ENCODE measurements at regions not wholly inside any gene's neighbourhood (a gene's known extent, or its start where the extent isn't known, plus 50 kb on each side); places are given as distances from the start of the nearest gene placed in this dataset.
"Not testable (repeated sequence)": the region's sequence is repeated elsewhere in the genome, so short reads cannot be mapped to it uniquely, and the experiment has no call there.

- no peak for DNase-seq
These were observed 1411.0 kb upstream of the WWC1 start for GRCh38 chr5:166880456-166880855.

- DNase-seq, result no peak
These were observed 1409.6 kb upstream of the WWC1 start for GRCh38 chr5:166881802-166882201.

DNA sequence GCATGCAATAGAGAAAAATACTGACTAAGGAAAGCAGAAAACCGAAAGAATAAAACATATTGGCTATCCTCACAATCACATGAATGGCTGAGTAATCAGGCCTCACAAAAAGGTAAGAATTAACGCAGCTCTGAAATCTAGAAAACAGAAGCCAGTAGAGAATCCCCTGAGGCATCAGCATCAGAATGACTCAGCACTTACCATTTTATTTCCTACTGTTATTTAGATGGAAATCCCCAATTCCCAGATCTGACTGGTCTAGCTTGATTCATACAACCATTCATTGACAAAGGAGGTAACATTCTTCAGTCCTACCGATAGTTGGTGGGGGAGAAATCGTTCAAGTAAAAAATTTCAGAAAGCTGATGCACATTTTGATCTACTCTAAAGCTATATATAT, 1408.4 kb upstream of the WWC1 start:
- peak; percentile 8 for DNase-seq

GRCh38 chr5:166898166-166898565, 1393.3 kb upstream of the WWC1 start:
- no peak for DNase-seq

DNA sequence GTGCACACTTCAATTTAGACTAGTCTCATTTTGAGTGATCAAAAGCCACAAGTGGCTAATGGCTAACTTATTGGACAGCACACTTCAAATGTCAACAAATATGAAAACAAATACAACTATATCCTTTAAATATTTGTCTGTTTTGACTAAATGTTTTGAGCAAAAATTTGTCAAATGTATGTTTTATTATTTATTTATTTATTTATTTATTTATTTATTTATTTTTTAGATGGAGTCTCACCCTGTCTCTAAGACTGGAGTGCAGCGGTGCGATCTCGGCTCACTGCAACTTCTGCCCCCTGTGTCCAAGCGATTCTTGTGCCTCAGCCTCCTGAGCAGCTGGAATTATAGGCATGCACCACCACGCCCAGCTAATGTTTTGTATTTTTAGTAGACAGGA, 1392.1 kb upstream of the WWC1 start:
- no peak for DNase-seq

DNA sequence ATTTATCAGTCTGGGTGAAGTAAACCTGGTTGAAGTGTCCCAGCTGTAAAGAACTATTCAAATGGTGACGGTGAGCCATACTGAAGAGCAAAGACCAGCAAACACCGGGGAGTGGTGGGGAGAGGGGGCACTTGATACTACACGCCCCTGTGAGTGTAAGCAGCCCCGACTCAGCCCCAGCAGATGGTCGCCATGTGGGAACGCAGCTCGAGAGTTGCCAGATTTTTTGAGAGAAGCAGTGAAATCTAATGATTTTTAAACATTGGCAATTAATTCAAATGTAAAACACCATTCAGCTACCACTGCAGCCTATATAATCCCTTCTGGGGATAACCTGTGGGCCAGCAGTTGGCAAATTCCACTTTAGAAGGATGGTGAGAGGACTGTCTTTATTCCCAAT, 1386.9 kb upstream of the WWC1 start:
- DNase-seq, result no peak

DNA sequence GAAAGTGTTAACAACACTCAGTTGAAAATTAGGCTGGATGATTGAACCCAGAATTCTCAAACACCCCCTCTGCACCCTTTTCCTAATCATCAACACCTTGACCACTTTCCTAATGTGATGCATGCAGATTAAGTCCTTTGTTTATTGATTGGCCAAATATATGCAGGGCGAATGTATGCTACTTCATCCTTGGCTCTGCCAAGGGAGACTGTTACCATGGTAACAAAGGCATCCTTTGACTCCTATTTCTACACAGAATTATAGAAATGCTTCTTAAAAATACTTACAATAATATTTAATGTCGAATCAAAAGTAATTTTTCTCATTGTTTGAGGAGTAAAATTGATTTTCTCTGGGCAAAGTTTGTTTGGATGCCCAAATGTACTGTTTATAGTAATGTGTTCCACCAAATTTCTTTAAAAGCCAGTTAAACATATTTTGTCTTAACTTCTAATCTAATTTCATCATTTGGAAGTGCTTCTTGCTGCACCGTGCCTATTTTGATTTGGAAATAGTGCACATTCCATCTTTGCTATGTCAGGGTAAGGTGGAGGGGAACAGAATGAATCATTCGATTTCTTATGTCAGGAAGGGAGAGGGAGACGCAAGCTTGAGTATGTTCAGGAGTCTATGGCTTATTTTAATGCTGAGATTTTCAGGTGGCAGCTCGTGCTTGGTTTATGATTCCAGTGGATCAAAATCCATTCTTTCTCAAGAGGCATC, 1384.3 kb upstream of the WWC1 start:
- DNase-seq, result no peak

- no peak for DNase-seq
These were observed 1382.4 kb upstream of the WWC1 start for GRCh38 chr5:166909040-166909439.

GRCh38 chr5:166909926-166910325, 1381.5 kb upstream of the WWC1 start:
- no peak for DNase-seq

DNA sequence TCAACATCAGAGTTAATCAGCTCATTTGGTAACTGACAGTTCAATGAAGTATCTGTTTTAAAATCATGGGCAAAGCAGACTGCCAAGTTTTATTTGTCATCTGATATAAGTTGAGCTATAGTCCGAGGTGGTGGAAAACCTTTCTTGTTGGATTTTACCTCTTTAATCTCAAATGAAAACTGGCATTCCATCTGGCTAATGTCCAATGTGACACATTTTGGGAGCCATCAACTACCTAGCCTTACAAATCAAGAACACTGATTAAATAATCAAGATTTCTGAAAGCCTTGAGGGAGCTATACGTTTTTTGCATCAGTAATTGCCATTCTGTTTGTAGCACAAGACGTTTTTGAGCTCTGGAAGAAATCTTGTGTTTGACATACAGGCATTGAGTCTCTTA, 1380.5 kb upstream of the WWC1 start:
- DNase-seq, result no peak

DNA sequence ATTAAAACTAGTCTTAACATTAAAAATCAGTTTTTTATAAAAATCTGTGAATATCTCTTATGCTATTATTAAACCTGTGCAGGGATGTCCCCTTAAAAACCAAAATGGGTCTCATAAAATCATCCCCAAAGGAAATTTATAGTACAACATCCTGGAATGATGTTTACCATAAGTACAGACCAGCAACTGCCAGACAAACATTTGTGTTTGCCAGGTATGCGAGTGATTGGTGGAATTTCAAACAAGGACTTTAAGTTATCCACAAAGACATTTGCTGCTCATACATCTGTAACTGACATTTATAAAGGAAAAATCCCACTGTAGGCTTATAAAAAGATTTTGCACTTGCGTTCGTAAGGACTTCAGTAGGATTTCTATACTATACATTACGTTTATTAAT, 1375.4 kb upstream of the WWC1 start:
- no peak for DNase-seq

GRCh38 chr5:166926138-166926537, 1365.3 kb upstream of the WWC1 start:
- DNase-seq, result no peak

DNA sequence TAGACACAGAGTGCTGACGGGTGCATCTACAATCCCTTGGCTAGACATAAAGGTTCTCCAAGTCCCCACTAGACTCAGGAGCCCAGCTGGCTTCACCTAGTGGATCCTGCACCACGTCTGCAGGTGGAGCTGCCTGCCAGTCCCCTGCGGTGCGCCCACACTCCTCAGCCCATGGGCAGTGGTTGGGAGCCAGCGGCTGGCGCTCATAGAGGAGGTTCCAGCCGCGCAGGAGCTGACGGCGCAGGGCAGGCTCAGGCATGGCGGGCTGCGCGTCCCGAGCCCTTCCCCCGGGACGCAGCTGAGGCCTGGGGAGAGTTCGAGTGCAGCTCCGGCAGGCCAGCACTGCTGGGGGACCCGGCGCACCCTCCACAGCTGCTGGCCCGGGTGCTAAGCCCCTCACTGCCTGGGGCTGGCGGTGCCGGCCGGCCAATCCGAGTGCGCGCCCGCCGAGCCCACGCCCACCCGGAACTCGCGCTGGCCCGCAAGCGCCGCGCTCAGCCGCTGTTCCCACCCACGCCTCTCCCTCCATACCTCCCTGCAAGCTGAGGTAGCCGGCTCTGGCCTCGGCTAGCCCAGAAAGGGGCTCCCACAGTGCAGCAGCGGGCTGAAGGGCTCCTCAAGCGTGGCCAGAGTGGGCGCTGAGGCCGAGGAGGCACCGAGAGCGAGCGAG, 1364.5 kb upstream of the WWC1 start:
- not testable (repeated sequence) for DNase-seq

DNA sequence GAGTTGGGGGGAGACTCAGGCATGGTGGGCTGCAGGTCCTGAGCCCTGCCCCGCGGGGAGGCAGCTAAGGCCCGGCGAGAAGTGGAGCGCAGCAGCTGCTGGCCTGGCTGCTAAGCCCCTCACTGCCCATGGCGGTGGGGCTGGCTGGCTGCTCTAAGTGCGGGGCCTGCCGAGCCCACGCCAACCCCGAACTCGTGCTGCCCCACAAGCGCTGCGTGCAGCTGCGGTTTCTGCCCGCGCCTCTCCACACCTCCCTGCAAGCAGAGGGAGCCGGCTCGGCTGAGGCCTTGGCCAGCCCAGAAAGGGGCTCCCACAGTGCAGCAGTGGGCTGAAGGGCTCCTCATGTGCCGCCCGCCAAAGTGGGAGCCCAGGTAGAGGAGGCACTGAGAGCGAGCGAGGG, 1355.1 kb upstream of the WWC1 start:
- no peak for DNase-seq

GRCh38 chr5:166938071-166938470, 1353.4 kb upstream of the WWC1 start:
- no peak for DNase-seq

DNA sequence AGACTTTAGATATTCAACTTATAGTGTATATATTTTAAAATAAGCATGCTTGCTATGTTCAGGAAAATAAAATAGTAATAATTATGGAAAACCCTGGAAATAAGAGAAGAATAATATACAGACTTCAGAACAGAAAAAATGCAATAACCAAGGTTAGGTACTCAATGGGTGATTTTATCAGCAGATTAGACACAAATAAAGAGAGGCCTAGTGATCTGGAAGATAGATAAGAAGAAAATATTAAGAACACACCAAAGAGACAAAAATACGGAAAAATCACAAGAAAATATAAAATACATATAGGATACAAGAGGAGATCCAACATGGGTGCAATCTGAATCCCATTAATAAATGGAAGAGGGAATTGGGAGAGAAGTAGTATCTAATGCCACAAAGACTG, 1348.5 kb upstream of the WWC1 start:
- DNase-seq, result no peak

DNA sequence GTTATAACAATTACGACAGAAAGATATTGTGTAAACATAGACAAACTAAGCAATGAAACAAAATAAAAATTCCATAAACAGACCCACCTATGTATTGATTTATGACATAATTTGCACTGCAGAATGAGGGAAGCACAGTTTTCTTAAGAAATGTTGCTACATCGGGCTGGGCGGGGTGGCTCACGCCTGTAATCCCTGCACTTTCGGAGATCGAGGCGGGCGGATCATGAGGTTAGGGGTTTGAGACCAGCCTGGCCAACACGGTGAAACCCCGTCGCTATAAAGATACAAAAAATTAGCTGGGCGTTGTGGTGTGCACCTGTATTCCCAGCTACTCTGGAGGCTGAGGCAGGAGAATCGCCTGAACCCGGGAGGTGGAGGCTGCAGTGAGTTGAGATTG, 1344.4 kb upstream of the WWC1 start:
- DNase-seq, result no peak

GRCh38 chr5:166948679-166949078, 1342.8 kb upstream of the WWC1 start:
- no peak for DNase-seq

DNA sequence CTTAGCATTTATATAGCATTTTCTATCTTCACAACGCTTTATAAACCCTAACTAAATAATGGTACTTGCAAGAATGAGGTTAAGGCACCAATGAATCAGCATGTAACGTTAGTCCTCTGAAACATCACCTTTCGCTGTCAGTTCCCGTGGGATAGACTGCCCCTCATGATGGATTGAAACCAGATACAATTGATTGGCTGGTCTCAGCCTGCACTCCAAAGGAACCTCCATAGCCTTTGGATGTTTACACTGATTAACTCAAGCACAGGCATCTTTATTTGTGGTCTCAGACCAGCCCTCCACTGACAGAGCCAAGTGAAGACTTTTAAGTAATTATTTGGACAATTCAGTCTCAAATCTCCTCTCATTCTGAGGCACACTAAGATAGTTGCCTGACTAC, 1339.4 kb upstream of the WWC1 start:
- DNase-seq, result no peak

- DNase-seq, result no peak
These were observed 1333.7 kb upstream of the WWC1 start for GRCh38 chr5:166957782-166958181.

- DNase-seq, result no peak
These were observed 1331.7 kb upstream of the WWC1 start for GRCh38 chr5:166959766-166960165.

DNA sequence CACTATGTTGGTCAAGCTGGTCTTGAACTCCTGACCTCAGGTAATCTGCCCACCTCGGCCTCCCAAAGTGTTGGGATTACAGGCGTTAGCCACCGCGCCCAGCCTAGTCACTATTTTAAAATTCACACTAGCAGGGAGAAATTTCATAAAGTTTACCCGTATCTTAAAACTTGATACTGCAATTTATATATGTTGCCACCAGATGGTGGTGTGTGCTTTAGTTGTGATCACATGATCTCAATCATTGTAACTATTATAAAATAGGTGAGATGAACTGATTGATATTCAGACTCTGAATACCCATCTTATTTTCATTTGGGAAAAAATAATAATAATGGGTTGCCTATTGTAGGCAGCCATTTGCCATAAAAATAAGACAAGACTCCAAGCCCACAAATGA, 1330.4 kb upstream of the WWC1 start:
- no peak for DNase-seq

GRCh38 chr5:166961913-166962312, 1329.5 kb upstream of the WWC1 start:
- DNase-seq, result no peak

- DNase-seq, result no peak
These were observed 1329.0 kb upstream of the WWC1 start for GRCh38 chr5:166962461-166962860.

DNA sequence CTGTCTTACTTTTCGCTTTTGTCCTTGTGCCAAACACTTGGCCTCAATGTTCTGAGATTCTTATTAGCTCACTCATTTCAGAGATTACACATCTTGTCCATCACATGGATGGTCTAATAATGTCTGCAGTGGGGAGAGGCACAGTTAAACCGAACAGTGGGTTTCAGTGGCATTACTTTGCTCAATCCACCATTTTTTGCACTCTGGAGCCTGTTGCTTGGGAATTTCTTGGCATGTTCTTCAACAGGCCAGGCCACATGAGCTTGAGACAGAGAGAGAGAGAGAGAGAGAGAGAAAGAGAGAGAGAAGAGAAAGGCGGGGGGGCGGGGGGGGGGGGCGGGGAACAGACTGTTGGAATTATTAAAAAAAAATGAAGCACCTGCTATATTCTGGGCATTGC, 1327.8 kb upstream of the WWC1 start:
- no peak for DNase-seq

Measured in activated CD4-positive, alpha-beta T cell treated with anti-CD3 and anti-CD28 coated beads, Interleukin-10, Interleukin-2, amounts not matched to agents 100 ng/mL and 50 ng/mL, durations not matched to agents 16 hours and 8 hours (primary cell).